HCT116 (cell line): ENCODE measurements at regions not wholly inside any gene's neighbourhood (a gene's known extent, or its start where the extent isn't known, plus 50 kb on each side); places are given as distances from the start of the nearest gene placed in this dataset.
"Not testable (repeated sequence)": the region's sequence is repeated elsewhere in the genome, so short reads cannot be mapped to it uniquely, and the experiment has no call there.

Experiments used
- ATAC-seq: fragments of 200-7000 bp; cut with Tn5 transposase; 2 replicates; pipeline ENCODE4 v1.9.1; 2020; ENCODE audit warnings: mild to moderate bottlenecking, moderate library complexity
- BruUV-seq: library from RNA; stranded (reverse); fragments of 400-500 nt; replicated peaks from 2 replicates; lab custom pipeline; 2021; lab: Mats Ljungman, UMichigan
- CTCF ChIA-PET: fragments of 300-600 bp; sonication (Branson Sonifier 250); formaldehyde crosslinking; loops from one replicate; lab custom pipeline; 2021; ENCODE audit warnings: antibody characterized with exemption; lab: Charles Lee
- POLR2A ChIA-PET: fragments of 300-600, 350-600 bp; sonication (Branson Sonifier 250); formaldehyde crosslinking; loops from one replicate; lab custom pipeline; 2021; ENCODE audit warnings: antibody characterized with exemption; lab: Charles Lee
- RAD21 ChIA-PET, 2 experiments: fragments of 300-600 bp; sonication (Branson Sonifier 250); formaldehyde crosslinking; loops; one replicate each; lab custom pipeline; 2023; ENCODE audit warnings: low total read pairs in 2 of 2; ENCODE audit not compliant: uncharacterized antibody in 2 of 2, unreplicated experiment in 2 of 2, low non-redundant PET in 1 of 2; lab: Charles Lee
- DNase-seq: peaks from one replicate; pipeline ENCODE4 v3.0.0-alpha.2; 2010; ENCODE audit warnings: low read depth, low spot score
- H2AFZ ChIP-seq: fragments of 200-600 bp; shearing (Covaris generic), sonication (generic); 2 replicates; pipeline ENCODE4 v1.6.1; 2017; ENCODE audit warnings: low read depth, mixed run types, mixed read lengths, antibody characterized with exemption, low read length; ENCODE audit not compliant: poor library complexity, severe bottlenecking
- H3K27ac ChIP-seq: 2 replicates; pipeline ENCODE4 v1.5.1; 2012; ENCODE audit warnings: low read depth, low read length
- H3K27me3 ChIP-seq: fragments of 200-600 bp; sonication (generic); 2 replicates; pipeline ENCODE4 v1.6.1; 2016; ENCODE audit warnings: mixed run types, low read length, mixed read lengths; ENCODE audit not compliant: insufficient read depth
- H3K36me3 ChIP-seq, 2 experiments: fragments of 200-500 bp in 1 of 2; fragments of 200-600 bp in 1 of 2; sonication (Bioruptor generic) in 1 of 2; sonication (generic) in 1 of 2; 2 replicates each; pipeline versions ENCODE4 v1.5.1 to v1.6.1; 2014 to 2016; ENCODE audit warnings: low read length in 2 of 2, inconsistent platforms in 1 of 2, mixed read lengths in 1 of 2, mixed run types in 1 of 2; ENCODE audit not compliant: insufficient read depth in 2 of 2, control insufficient read depth in 1 of 2
- H3K4me1 ChIP-seq, 2 experiments: fragments of 200-600 bp in 1 of 2; sonication (generic) in 1 of 2; 2 replicates each; pipeline versions ENCODE4 v1.5.1 to v1.6.1; 2012 to 2017; ENCODE audit warnings: low read length in 2 of 2, inconsistent platforms in 1 of 2, mild to moderate bottlenecking in 1 of 2, mixed read lengths in 1 of 2, mixed run types in 1 of 2, moderate library complexity in 1 of 2; ENCODE audit not compliant: insufficient read depth in 2 of 2, control insufficient read depth in 1 of 2
- H3K4me2 ChIP-seq: fragments of 200-600 bp; sonication (generic); 2 replicates; pipeline ENCODE4 v1.6.1; 2017; ENCODE audit warnings: mixed run types, low read length, mixed read lengths
- H3K4me3 ChIP-seq, 2 experiments: fragments of 200-600 bp in 1 of 2; sonication (generic) in 1 of 2; replicated peaks in 1 of 2; 2 replicates each; pipeline ENCODE4 v1.5.1; 2011 to 2016; ENCODE audit warnings: low read length in 2 of 2, control low read depth in 1 of 2, low read depth in 1 of 2, mild to moderate bottlenecking in 1 of 2, mixed read lengths in 1 of 2, mixed run types in 1 of 2
- H3K79me2 ChIP-seq: fragments of 200-600 bp; sonication (generic); 2 replicates; pipeline ENCODE4 v1.6.1; 2017; ENCODE audit warnings: mild to moderate bottlenecking, mixed run types, low read length, moderate library complexity, mixed read lengths; ENCODE audit not compliant: insufficient read depth
- H3K9ac ChIP-seq: fragments of 200-600 bp; sonication (generic); 2 replicates; pipeline ENCODE4 v1.6.1; 2016; ENCODE audit warnings: low read length, mixed read lengths
- H3K9me2 ChIP-seq: fragments of 200-600 bp; sonication (generic), shearing (Covaris generic); 2 replicates; pipeline ENCODE4 v1.6.1; 2017; ENCODE audit warnings: mixed run types, mild to moderate bottlenecking, moderate library complexity; ENCODE audit not compliant: insufficient read depth
- H3K9me3 ChIP-seq, 2 experiments: fragments of 200-500 bp in 1 of 2; fragments of 200-600 bp in 1 of 2; sonication (Bioruptor generic) in 1 of 2; sonication (generic) in 1 of 2; 2 replicates each; pipeline ENCODE4 v1.6.1; 2014 to 2017; ENCODE audit warnings: low read length in 2 of 2, mixed read lengths in 2 of 2, inconsistent platforms in 1 of 2, low read depth in 1 of 2, mild to moderate bottlenecking in 1 of 2, mixed run types in 1 of 2, moderate library complexity in 1 of 2; ENCODE audit not compliant: control insufficient read depth in 1 of 2, insufficient read depth in 1 of 2
- H4K20me1 ChIP-seq: fragments of 200-600 bp; sonication (generic), shearing (Covaris generic); 2 replicates; pipeline ENCODE4 v1.6.1; 2017; ENCODE audit warnings: mixed run types, mild to moderate bottlenecking, moderate library complexity; ENCODE audit not compliant: insufficient read depth
- CBX3 ChIP-seq: IDR thresholded peaks from 2 replicates; pipeline ENCODE4 v1.6.1; 2012; ENCODE audit warnings: low read depth
- CEBPB ChIP-seq: IDR thresholded peaks from 2 replicates; pipeline ENCODE4 v1.6.1; 2012; ENCODE audit warnings: low read depth
- EGR1 ChIP-seq: IDR thresholded peaks from 2 replicates; pipeline ENCODE4 v1.6.1; 2012; ENCODE audit warnings: low read depth
- ELF1 ChIP-seq: IDR thresholded peaks from 2 replicates; pipeline ENCODE4 v1.6.1; 2012; ENCODE audit warnings: low read depth, borderline replicate concordance
- EZH2 ChIP-seq: fragments of 200-600 bp; sonication (generic); IDR thresholded peaks from 2 replicates; pipeline ENCODE4 v1.6.1; 2017; ENCODE audit warnings: antibody characterized with exemption, mixed run types
- FOSL1 ChIP-seq: IDR thresholded peaks from 2 replicates; pipeline ENCODE4 v1.6.1; 2012; ENCODE audit warnings: low read depth
- JUND ChIP-seq: IDR thresholded peaks from 2 replicates; pipeline ENCODE4 v1.6.1; 2012
- POLR2AphosphoS5 ChIP-seq: IDR thresholded peaks from 2 replicates; pipeline ENCODE4 v1.6.1; 2011; ENCODE audit warnings: mild to moderate bottlenecking, low read depth, low read length, moderate library complexity
- RAD21 ChIP-seq: IDR thresholded peaks from 2 replicates; pipeline ENCODE4 v1.6.1; 2012; ENCODE audit warnings: low read depth, mild to moderate bottlenecking
- SIN3A ChIP-seq: IDR thresholded peaks from 2 replicates; pipeline ENCODE4 v1.6.1; 2012; ENCODE audit warnings: low read depth
- SP1 ChIP-seq: IDR thresholded peaks from 2 replicates; pipeline ENCODE4 v1.6.1; 2012; ENCODE audit warnings: low read depth
- YY1 ChIP-seq: IDR thresholded peaks from 2 replicates; pipeline ENCODE4 v1.6.1; 2011; ENCODE audit warnings: low read length, low read depth, moderate library complexity, mild to moderate bottlenecking; ENCODE audit not compliant: insufficient replicate concordance; ENCODE audit errors: extremely low read depth
- ZFX ChIP-seq: fragments of 450-650 bp; IDR thresholded peaks from 2 replicates; pipeline ENCODE4 v1.6.1; 2017
- intact Hi-C: fragments of 100-400 bp; cut with micrococcal nuclease; formaldehyde crosslinking; loops from 2 replicates; pipeline ENCODE4 v1.10.0; 2022
- TF ChIP-seq, protein P1 (sequence below): IDR thresholded peaks from 2 replicates; pipeline ENCODE4 v1.6.1; 2012
- TF ChIP-seq, protein P2 (sequence below): IDR thresholded peaks from 2 replicates; pipeline ENCODE4 v1.6.1; 2011; ENCODE audit warnings: mild to moderate bottlenecking, low read length, moderate library complexity; ENCODE audit not compliant: insufficient replicate concordance; ENCODE audit errors: extremely low read depth
- TF ChIP-seq, protein P3 (sequence below), 3 experiments: fragments of 200-600 bp in 1 of 3; sonication (generic) in 1 of 3; IDR thresholded peaks in 2 of 3; conservative IDR thresholded peaks in 1 of 3; 2 replicates each; pipeline ENCODE4 v1.5.1; 2012 to 2017; ENCODE audit warnings: low read depth in 2 of 3, low read length in 2 of 3, antibody characterized with exemption in 1 of 3, borderline replicate concordance in 1 of 3, control low read depth in 1 of 3, mild to moderate bottlenecking in 1 of 3, mixed read lengths in 1 of 3, mixed run types in 1 of 3, moderate library complexity in 1 of 3; ENCODE audit not compliant: insufficient read depth in 1 of 3

DNA sequence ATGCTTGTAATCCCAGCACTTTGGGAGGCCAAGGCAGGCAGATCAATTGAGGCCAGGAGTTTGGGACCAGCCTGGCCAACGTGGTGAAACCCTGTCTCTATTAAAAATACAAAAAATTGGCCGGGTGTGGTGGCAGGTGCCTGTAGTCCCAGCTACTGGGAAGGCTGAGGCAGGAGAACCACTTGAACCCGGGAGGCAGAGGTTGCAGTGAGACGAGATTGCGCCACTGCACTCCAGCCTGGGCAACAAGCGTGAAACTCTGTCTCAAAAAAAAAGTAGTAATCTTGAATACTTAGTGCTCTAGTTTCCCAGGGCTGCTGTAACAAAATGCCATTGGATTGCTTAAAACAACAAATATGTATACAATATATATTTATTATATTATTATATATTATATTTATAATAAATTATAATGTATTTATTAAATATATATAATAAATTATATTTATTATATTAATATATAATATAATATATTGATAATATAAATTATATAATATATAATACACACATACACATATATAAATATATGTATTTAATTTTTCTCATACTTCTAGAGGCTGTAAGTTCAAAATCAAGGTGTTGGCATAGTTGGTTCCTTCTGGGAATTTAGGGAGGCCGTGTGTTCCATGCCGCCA is 71.5 kb upstream of the HIVEP1 start:
- POLR2A ChIA-PET, RAD21 ChIA-PET, intact Hi-C loops: not testable (repeated sequence)

DNA sequence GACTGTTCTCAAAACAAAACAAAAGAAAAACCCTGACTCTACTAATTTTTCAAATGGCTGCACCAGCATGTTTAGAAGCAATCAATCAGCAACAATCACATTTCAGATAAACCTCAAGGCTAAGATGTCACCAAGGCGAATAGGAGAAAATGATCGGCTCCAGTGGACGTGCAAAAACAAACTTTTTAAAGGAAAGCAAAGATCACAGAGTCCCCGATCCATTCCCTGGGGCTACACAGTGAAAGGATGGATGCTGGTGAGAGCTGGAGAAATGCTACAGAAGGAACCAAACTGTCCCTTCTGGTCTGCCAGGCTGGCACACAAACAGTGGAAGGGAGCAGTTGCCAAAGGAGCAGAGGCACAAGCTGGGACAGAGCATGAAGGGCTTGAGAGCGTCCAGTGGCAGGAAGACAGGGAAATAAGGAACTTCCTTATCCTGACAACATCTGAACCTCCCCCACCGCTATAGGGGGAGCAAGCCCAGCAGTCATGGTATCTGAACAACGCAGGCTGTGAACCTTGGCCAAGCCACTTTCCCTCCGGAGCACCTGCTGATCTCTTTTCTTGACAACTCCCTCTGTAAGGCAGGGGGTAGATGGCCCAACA is 73.7 kb upstream of the HIVEP1 start:
- RAD21 ChIA-PET, result no interaction called here
- ATAC-seq, result no peak
- CTCF ChIA-PET, result no interaction called here
- no peak for TF ChIP-seq YY1
- TF ChIP-seq EZH2, result no peak
- TF ChIP-seq POLR2AphosphoS5, result no peak
- no peak for TF ChIP-seq CEBPB
- no peak for TF ChIP-seq ELF1
- no peak for TF ChIP-seq SIN3A
- TF ChIP-seq RAD21, result no peak
- TF ChIP-seq, protein P1, sequence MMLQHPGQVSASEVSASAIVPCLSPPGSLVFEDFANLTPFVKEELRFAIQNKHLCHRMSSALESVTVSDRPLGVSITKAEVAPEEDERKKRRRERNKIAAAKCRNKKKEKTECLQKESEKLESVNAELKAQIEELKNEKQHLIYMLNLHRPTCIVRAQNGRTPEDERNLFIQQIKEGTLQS, result no peak
- no peak for TF ChIP-seq ZFX
- TF ChIP-seq CBX3, result no peak
- TF ChIP-seq, protein P2, sequence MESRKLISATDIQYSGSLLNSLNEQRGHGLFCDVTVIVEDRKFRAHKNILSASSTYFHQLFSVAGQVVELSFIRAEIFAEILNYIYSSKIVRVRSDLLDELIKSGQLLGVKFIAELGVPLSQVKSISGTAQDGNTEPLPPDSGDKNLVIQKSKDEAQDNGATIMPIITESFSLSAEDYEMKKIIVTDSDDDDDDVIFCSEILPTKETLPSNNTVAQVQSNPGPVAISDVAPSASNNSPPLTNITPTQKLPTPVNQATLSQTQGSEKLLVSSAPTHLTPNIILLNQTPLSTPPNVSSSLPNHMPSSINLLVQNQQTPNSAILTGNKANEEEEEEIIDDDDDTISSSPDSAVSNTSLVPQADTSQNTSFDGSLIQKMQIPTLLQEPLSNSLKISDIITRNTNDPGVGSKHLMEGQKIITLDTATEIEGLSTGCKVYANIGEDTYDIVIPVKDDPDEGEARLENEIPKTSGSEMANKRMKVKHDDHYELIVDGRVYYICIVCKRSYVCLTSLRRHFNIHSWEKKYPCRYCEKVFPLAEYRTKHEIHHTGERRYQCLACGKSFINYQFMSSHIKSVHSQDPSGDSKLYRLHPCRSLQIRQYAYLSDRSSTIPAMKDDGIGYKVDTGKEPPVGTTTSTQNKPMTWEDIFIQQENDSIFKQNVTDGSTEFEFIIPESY, result no peak
- no peak for TF ChIP-seq SP1
- TF ChIP-seq, protein P3, sequence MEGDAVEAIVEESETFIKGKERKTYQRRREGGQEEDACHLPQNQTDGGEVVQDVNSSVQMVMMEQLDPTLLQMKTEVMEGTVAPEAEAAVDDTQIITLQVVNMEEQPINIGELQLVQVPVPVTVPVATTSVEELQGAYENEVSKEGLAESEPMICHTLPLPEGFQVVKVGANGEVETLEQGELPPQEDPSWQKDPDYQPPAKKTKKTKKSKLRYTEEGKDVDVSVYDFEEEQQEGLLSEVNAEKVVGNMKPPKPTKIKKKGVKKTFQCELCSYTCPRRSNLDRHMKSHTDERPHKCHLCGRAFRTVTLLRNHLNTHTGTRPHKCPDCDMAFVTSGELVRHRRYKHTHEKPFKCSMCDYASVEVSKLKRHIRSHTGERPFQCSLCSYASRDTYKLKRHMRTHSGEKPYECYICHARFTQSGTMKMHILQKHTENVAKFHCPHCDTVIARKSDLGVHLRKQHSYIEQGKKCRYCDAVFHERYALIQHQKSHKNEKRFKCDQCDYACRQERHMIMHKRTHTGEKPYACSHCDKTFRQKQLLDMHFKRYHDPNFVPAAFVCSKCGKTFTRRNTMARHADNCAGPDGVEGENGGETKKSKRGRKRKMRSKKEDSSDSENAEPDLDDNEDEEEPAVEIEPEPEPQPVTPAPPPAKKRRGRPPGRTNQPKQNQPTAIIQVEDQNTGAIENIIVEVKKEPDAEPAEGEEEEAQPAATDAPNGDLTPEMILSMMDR (IDR thresholded peaks at IDR 0.05 in 2 of 3, conservative IDR thresholded peaks at IDR 0.05 in 1 of 3; ENCODE audit: borderline replicate concordance in 1 of 3, insufficient read depth in 1 of 3, low read depth in 2 of 3, low read length in 2 of 3), result no peak
- no peak for TF ChIP-seq EGR1
- no peak for TF ChIP-seq JUND
- TF ChIP-seq FOSL1, result no peak

More for the DNA sequence above, 71.5 kb upstream of the HIVEP1 start:
- CTCF ChIA-PET, H3K36me3 ChIP-seq, H3K9me2 ChIP-seq, H3K4me3 ChIP-seq, H3K4me1 ChIP-seq, ATAC-seq, H3K27me3 ChIP-seq, H3K9me3 ChIP-seq, DNase-seq, BruUV-seq, H2AFZ ChIP-seq, H3K79me2 ChIP-seq, H3K27ac ChIP-seq, H4K20me1 ChIP-seq, H3K9ac ChIP-seq, H3K4me2 ChIP-seq: not testable (repeated sequence)

More for the DNA sequence above, 73.7 kb upstream of the HIVEP1 start:
- Histone ChIP-seq H3K4me1 (no peaks in the 10 kb centered on the region), H3K9me3 (no peaks in the 10 kb centered on the region), H3K36me3 (no peaks in the 10 kb centered on the region), H3K9ac (no peak overlapping the region), H4K20me1 (no peaks in the 10 kb centered on the region), H3K27me3 (no peaks in the 10 kb centered on the region), H3K9me2 (no peaks in the 10 kb centered on the region), H3K4me2 (no peak overlapping the region), H3K27ac (no peak overlapping the region), H3K79me2 (no peaks in the 10 kb centered on the region), H3K4me3 (no peak overlapping the region), H2AFZ (no peak overlapping the region)
- POLR2A ChIA-PET, result no interaction called here
- no TSS peak for BruUV-seq
- intact Hi-C loops, result no loop called here
- no peak for DNase-seq
